Medulla oblongata (tissue), 1 donor: ENCODE measurements at regions not wholly inside any gene's neighbourhood (a gene's known extent, or its start where the extent isn't known, plus 50 kb on each side); places are given as distances from the start of the nearest gene placed in this dataset.

Experiments
- DNase-seq: peaks from one replicate; pipeline ENCODE4 v3.0.0-alpha.2; 2015; ENCODE audit errors: extremely low spot score

- DNase-seq: no peak
These were observed 265.0 kb upstream of the SOX2 start for GRCh38 chr3:181446741-181447140.

GRCh38 chr3:181442066-181442465 is 269.7 kb upstream of the SOX2 start:
- DNase-seq: no peak

GRCh38 chr3:181432992-181433391 is 278.7 kb upstream of the SOX2 start:
- DNase-seq: no peak

DNA sequence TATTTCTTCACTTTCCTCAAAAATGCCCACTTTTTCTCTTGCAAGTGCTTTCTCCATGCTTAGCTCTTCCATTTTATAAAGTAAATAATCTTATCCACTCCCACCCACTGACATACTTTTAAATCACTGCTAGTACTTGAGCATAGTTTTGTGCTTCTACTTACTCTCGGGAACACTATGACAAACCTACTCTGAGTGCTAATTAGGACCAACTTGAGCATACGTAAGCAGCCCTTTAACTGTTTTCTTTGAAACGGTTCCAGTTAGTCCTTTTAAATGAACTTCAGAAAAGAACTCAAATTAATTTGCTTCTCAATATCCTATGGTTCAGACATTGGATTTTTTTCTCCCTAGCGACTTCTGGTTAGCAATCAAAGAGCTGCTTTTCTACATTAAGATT is 280.0 kb upstream of the SOX2 start:
- DNase-seq: no peak

DNA sequence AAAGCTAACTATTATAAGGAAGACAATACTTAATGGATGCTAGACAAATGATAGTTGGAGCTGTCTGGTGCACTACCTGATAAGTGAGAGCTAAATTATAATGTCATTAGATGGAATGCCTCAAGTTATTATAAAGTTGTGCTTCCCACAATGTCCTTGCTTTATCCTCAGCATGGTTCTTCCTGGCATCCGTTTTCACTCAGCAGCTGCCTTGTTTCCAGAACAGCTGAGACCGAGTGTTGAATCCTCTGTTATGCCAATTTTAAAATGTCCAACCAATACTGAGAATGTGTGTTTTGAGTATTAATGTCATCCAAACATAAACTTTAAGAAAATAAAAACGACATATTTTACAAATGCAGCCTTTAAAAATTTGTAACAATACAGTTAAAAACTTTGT is 286.7 kb upstream of the SOX2 start:
- DNase-seq: peak; percentile 42

GRCh38 chr3:181418233-181418632 is 293.5 kb upstream of the SOX2 start:
- DNase-seq: no peak

GRCh38 chr3:181417748-181418147 is 294.0 kb upstream of the SOX2 start:
- DNase-seq: peak; percentile 72

GRCh38 chr3:181410870-181411269 is 300.9 kb upstream of the SOX2 start:
- no peak for DNase-seq

DNA sequence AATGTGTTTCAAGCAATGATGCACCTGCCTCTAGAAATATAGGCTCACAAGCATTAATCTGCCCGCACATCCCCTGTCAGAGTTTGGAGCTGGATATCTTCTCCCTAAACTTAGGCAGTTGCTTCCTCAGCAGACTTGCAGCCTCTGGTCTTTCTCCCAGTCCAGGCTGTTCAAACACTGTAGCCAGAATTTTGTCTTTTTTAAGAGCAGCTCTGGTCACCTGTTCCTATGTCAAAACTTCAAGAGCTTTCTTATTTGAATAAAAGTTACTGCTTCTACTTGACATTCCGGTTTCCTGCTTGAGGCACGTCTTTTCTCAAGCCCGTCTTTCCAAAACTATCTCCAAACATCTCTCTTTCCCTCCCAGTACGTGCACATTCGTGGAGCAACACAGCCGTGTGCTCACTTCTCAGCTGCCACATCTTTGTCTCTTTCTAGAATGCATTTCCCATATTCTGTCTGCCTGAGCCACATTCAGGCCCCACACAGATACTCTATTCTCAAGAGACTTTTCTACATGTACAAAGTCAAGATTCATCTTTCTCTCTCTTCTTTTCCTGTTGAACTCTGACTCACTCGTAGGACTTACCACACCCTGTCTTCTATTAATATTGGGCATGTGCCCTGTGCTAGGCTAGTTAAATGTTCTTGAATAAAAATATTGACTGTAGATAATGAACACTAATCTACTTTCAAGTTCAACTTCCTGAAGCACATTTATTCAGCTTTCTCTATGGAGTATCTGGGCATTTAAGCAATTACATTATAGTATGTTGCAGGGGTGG is 307.7 kb upstream of the SOX2 start:
- no peak for DNase-seq

- no peak for DNase-seq
These were observed 309.4 kb upstream of the SOX2 start for GRCh38 chr3:181402347-181402746.

DNA sequence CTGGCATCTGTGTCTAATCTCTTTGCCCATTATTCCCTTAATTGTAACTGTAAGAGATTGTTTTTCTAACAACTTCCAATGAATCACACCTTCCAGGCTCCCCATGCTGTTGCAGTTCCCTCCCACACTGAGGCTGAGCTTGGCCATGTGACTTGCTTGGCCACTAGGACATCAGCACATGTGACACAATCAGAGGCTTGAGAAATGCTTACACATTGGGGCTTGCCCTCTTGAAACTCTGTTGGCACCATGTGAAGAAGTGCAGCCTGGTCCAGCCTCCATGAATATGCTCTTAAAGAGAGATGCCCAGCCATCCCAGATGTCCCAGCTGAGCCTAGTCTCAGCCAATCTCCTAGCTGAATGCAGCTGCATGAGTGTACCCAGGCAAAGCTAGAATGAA is 326.8 kb upstream of the SOX2 start:
- DNase-seq: no peak

GRCh38 chr3:181383760-181384159 is 328.0 kb upstream of the SOX2 start:
- no peak for DNase-seq

DNA sequence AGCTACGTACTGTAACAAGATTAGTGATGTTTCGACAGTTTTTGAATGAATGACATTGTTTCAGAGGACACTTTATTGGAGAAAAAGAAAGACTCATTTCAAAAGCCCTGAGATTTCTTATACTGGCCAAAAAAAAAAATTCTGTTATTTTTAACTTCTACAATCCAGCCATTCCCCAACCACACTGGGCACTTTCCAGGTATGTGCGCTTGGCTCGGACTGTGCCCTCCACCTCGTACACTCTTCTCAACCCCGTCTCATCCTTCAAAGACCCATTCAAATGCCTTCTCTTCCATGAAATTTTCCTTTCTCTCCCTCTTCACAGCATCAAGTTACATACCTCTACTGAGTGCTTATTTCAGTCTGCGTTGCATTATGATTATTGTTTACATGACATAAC is 328.5 kb upstream of the SOX2 start:
- no peak for DNase-seq

DNA sequence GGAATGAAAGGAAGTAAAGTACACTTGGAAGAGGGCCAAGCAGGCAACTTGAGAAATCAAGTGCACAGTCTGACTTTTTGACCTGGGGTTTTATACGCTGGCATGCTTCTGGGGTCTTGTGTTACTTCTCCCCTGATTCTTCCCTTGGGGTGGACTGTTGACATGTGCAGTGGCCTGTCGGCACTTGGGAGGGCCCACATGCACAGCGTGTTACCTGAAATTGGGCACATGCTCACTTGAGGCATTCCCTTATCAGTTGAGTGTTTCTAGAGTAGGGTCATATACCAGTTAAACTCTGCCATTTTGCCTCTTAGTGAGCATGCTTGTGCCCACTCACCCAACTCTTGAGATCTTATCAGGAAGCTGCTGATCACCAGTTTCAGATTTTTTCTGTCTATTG is 329.1 kb upstream of the SOX2 start:
- no peak for DNase-seq

- DNase-seq: no peak
These were observed 332.4 kb upstream of the SOX2 start for GRCh38 chr3:181379278-181379677.

GRCh38 chr3:181369637-181370036 is 342.1 kb upstream of the SOX2 start:
- DNase-seq: no peak

GRCh38 chr3:181363231-181363630 is 348.5 kb upstream of the SOX2 start:
- no peak for DNase-seq

- DNase-seq: no peak
These were observed 349.3 kb upstream of the SOX2 start for GRCh38 chr3:181362378-181362777.

DNA sequence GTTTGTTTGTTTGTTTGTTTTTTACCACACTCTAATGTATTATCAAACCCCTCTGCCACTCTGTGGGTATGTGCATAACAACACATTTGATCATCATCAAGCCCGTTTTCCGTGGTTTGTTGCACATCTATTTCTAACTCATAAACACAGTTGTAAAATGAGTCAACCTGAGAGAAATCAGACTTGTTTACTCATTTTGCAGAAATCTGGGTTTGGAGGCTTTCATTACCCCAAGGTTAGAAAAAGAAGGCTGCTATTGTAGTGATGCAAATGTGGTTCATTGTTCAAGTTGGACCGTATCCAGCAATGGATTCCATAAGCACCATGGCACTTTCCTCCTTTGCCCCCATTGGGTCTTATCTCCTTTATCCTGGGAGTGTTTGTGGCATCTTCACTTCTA is 353.2 kb upstream of the SOX2 start:
- peak; percentile 14 for DNase-seq

DNA sequence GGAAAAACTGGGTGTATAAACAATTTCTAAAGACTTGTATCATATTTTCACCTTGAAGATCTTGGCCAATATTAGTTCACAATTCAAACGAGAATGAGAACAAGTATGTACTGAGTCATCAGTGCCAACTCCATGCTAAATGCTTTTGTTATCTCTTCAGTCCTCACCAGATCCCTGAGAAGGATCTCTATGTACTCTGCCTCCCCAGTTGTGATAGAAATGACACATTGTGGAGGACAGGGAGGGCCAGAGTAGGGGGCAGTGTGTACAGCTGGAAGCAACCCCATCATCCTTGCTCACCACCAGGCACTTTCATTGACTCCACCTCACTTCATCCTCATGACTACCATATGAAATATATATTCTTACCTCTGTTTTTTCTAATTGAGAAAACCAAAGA is 353.7 kb upstream of the SOX2 start:
- no peak for DNase-seq

DNA sequence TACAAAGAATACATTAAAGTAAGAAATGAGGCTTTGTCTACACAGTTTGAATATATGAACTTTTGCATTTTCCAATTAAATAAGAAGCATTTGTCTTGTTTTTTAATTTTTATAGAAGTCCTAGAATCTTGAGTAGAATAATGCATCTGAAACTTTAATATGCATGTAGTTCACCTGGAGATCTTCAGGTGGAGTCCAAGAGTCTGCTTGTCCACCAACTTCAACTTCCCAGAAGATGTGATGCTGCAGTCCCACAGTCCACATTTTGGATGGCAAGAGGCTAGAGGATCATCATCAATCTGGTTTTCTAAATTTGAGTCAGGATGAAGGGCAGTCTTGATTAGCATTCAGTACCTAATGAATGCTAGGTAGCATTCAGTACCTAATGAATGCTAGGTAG is 357.6 kb upstream of the SOX2 start:
- DNase-seq: no peak

DNA sequence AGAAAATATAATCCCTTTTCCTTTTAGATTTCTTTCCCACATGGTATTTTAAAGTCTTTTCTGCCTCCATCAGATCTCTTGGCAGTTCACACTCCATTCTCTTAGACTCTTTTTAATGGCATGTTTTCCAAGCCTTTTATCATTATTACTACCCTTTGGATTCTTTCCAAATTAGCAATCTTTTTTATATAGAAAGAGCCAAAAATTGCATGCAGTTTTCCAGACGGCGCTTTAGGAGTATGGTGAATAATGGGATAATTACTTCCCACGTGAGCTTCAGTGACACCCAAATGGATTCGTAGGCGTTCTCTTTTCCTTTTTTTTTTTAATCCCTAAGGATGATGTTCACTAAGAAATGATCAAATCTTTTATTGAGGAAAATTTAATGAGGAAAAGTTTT is 354.8 kb upstream of the DNAJC19 start:
- DNase-seq: no peak

DNA sequence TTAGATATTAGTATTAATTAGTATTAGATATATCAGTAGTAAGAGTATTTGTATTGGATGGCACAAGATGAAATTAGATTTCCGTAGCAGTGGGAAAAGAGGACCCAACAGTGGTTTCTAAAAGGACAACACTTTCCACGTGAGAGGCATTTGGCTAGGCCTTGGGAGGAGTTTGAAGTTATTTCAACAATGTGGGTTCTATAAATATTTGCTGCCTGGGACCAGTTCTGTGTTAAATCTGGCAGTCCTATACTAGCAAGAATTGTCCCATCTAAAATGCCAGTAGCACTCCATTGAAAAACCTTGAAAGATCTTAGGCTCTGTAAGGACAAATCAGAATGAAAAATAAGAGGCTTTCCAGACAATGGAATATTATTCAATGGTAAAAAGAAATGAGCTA is 347.1 kb upstream of the DNAJC19 start:
- no peak for DNase-seq

- DNase-seq: no peak
These were observed 343.9 kb upstream of the DNAJC19 start for GRCh38 chr3:181333394-181333793.
